Hepatocyte (in vitro differentiated cells): ENCODE measurements at regions not wholly inside any gene's neighbourhood (a gene's known extent, or its start where the extent isn't known, plus 50 kb on each side); places are given as distances from the start of the nearest gene placed in this dataset.

Experiments used
- DNase-seq: peaks from one replicate; pipeline ENCODE4 v3.0.0-alpha.2; 2016; ENCODE audit warnings: low spot score
- H2AFZ ChIP-seq: fragments of 200-600 bp; sonication (generic); 2 replicates; pipeline ENCODE4 v1.6.0; 2016; ENCODE audit warnings: antibody characterized with exemption, mild to moderate bottlenecking
- H3K27ac ChIP-seq: fragments of 200-600 bp; sonication (generic); 2 replicates; pipeline ENCODE4 v1.5.1; 2016; ENCODE audit warnings: mild to moderate bottlenecking
- H3K27me3 ChIP-seq: fragments of 200-600 bp; sonication (generic); 2 replicates; pipeline ENCODE4 v1.6.1; 2016
- H3K36me3 ChIP-seq: fragments of 200-600 bp; sonication (generic); replicated peaks from 2 replicates; pipeline ENCODE4 v1.5.1; 2016; ENCODE audit warnings: low read depth; ENCODE audit not compliant: insufficient read depth
- H3K4me1 ChIP-seq: fragments of 200-600 bp; sonication (generic); 2 replicates; pipeline ENCODE4 v1.5.1; 2016; ENCODE audit warnings: mild to moderate bottlenecking, moderate library complexity; ENCODE audit not compliant: insufficient read depth
- H3K4me2 ChIP-seq: fragments of 200-600 bp; sonication (generic); 2 replicates; pipeline ENCODE4 v1.6.0; 2016
- H3K4me3 ChIP-seq: fragments of 200-600 bp; sonication (generic); 2 replicates; pipeline ENCODE4 v1.5.1; 2016; ENCODE audit warnings: mild to moderate bottlenecking
- H3K79me2 ChIP-seq: fragments of 200-600 bp; sonication (generic); 2 replicates; pipeline ENCODE4 v1.6.0; 2017; ENCODE audit warnings: mild to moderate bottlenecking
- H3K9me2 ChIP-seq: fragments of 200-600 bp; sonication (generic); replicated peaks from 2 replicates; pipeline ENCODE4 v1.6.0; 2017; ENCODE audit warnings: mild to moderate bottlenecking; ENCODE audit not compliant: insufficient read depth
- H3K9me3 ChIP-seq: fragments of 200-600 bp; sonication (generic); 2 replicates; pipeline ENCODE4 v1.5.1; 2016; ENCODE audit warnings: low read depth, mild to moderate bottlenecking
- H4K20me1 ChIP-seq: fragments of 200-600 bp; sonication (generic); 2 replicates; pipeline ENCODE4 v1.6.0; 2016; ENCODE audit warnings: mild to moderate bottlenecking; ENCODE audit not compliant: insufficient read depth, poor library complexity, severe bottlenecking
- EZH2 ChIP-seq: fragments of 200-600 bp; sonication (generic); IDR thresholded peaks from 2 replicates; pipeline ENCODE4 v1.6.1; 2016; ENCODE audit warnings: antibody characterized with exemption, mild to moderate bottlenecking, borderline replicate concordance
- EZH2phosphoT487 ChIP-seq: fragments of 200-600 bp; sonication (generic); IDR thresholded peaks from one replicate; pipeline ENCODE4 v1.6.1; 2018; ENCODE audit warnings: antibody characterized with exemption, mild to moderate bottlenecking, low read depth, moderate library complexity; ENCODE audit not compliant: unreplicated experiment, severe bottlenecking
- WGBS: methylation state at CpG from one replicate; pipeline ENCODE4 v1.1.6; 2016; ENCODE audit warnings: low lambda C conversion rate; ENCODE audit errors: missing lambda C conversion rate; 5-methylcytosine and 5-hydroxymethylcytosine counted together
- TF ChIP-seq, protein P1 (sequence below): fragments of 200-600 bp; sonication (generic); IDR thresholded peaks from 2 replicates; pipeline ENCODE4 v1.5.1; 2016; ENCODE audit warnings: antibody characterized with exemption, mild to moderate bottlenecking; ENCODE audit not compliant: poor library complexity

DNA sequence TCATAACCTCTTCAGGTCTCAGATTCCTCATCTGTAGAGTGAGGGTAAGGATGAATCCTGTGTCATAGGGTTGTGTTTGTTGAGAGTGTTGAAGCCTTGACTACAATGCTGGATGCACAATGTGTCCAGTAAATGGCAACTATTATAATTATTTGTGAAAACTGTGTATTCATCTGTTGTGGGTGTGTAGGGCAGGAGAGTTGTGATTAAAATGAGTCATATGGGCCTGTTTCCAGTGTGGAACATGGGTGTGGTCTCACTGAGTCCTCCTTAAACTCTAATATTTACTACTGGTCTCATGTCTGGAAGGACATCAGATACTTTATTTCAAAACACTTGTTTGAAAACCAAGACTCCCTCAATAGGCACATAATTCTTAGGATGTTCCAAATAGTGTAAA lies 208.5 kb upstream of the CASK start:
- no peak overlapping the region for H3K4me2 ChIP-seq

DNA sequence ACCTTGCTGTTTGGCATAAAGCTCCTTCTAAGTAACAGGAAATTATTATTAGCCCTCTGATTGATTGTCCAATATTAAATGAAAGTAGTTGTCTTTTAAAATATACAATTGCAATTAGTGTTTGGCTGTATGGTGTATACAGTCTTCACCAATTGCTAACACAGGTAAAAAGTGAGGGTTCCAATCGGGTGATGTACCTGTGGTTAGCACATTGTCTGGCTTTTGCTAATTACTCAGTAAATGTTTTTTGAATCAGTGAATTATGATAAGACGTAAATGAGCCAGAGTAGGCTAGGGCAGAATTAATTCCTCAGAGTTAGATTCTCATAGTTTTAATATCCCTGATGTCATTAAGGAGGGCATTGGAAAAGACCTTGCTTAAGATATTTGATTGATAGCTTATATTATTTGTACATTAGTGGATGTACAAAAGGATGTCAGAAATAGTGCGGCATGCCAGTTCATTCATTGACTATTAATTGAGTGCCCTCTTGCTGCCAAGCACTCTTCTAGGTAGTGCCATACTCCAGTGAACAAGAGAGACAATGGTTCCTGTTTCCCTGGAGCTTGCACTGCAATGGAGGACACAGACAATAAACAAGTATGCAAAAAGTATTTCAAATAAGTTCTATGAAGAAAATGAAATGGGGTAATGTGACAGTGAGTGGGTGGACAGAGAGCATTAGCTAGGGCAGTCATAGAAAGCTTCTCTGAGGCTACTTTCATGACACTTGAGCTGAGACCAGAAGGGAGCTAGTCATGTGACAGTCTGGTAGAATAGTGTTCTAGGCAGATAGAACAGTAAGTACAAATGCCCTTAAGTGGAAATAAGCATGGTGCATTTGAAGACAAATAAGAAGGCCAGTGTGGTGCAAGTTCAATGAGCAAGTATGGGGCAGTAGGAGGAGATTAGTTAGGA lies 205.9 kb upstream of the CASK start:
- no peaks in the 10 kb centered on the region for H3K27me3 ChIP-seq
- DNase-seq = no peak
- no peak for TF ChIP-seq EZH2phosphoT487
- no peak for TF ChIP-seq EZH2
- TF ChIP-seq, protein P1, sequence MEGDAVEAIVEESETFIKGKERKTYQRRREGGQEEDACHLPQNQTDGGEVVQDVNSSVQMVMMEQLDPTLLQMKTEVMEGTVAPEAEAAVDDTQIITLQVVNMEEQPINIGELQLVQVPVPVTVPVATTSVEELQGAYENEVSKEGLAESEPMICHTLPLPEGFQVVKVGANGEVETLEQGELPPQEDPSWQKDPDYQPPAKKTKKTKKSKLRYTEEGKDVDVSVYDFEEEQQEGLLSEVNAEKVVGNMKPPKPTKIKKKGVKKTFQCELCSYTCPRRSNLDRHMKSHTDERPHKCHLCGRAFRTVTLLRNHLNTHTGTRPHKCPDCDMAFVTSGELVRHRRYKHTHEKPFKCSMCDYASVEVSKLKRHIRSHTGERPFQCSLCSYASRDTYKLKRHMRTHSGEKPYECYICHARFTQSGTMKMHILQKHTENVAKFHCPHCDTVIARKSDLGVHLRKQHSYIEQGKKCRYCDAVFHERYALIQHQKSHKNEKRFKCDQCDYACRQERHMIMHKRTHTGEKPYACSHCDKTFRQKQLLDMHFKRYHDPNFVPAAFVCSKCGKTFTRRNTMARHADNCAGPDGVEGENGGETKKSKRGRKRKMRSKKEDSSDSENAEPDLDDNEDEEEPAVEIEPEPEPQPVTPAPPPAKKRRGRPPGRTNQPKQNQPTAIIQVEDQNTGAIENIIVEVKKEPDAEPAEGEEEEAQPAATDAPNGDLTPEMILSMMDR = no peak
- H3K4me1 ChIP-seq = no peaks in the 10 kb centered on the region
- no peak overlapping the region for H3K4me2 ChIP-seq
- H2AFZ ChIP-seq = no peak overlapping the region
- no peak overlapping the region for H3K4me3 ChIP-seq
- no peaks in the 10 kb centered on the region for H3K79me2 ChIP-seq
- H3K9me3 ChIP-seq = no peaks in the 10 kb centered on the region
- no peak overlapping the region for H3K27ac ChIP-seq
- no peaks in the 10 kb centered on the region for H4K20me1 ChIP-seq
- 90% methylated on average over 3 of the region's 3 CpGs for WGBS
- no peaks in the 10 kb centered on the region for H3K36me3 ChIP-seq
- H3K9me2 ChIP-seq = no peaks in the 10 kb centered on the region

More for the DNA sequence above, 208.5 kb upstream of the CASK start:
- Histone ChIP-seq H3K27me3 (no peaks in the 10 kb centered on the region), H3K4me3 (no peak overlapping the region), H3K4me1 (no peaks in the 10 kb centered on the region), H3K36me3 (no peaks in the 10 kb centered on the region), H2AFZ (no peak overlapping the region), H3K9me2 (no peaks in the 10 kb centered on the region), H4K20me1 (no peaks in the 10 kb centered on the region), H3K79me2 (no peaks in the 10 kb centered on the region), H3K9me3 (no peaks in the 10 kb centered on the region), H3K27ac (no peak overlapping the region)
- no peak for DNase-seq
- TF ChIP-seq, protein P1 = no peak
- no peak for TF ChIP-seq EZH2
- TF ChIP-seq EZH2phosphoT487 = no peak

DNA sequence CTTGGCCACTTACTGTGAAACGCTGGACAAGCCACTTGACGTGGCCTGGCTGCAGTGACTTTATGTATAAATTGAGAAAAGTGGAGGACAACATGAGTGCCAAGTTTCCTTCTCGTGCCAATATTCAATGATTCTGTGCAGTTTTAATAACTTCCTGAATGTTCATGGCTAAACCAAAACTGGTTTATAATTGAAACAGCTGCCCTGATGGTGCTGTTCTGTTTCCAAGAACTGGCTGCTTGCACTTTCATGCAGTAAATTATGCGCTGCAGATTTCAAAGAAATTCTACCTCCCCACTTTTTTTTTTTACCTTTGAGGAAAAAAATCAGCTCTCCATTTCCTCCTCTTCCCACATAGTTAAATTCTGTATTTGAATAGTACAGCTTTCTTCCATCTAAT lies 205.2 kb upstream of the CASK start:
- Histone ChIP-seq H3K4me3 (no peak overlapping the region), H3K27ac (no peak overlapping the region), H3K4me2 (no peak overlapping the region), H3K79me2 (no peaks in the 10 kb centered on the region), H3K4me1 (no peaks in the 10 kb centered on the region), H2AFZ (no peak overlapping the region), H3K27me3 (no peaks in the 10 kb centered on the region), H3K36me3 (no peaks in the 10 kb centered on the region), H3K9me3 (no peaks in the 10 kb centered on the region), H3K9me2 (no peaks in the 10 kb centered on the region), H4K20me1 (no peaks in the 10 kb centered on the region)
- TF ChIP-seq EZH2phosphoT487 (no peak), EZH2 (no peak)
- TF ChIP-seq, protein P1 = no peak
- DNase-seq = no peak
- 70% methylated on average over 4 of the region's 4 CpGs for WGBS
